ENCODE measurements at regions not wholly inside any gene's neighbourhood (a gene's known extent, or its start where the extent isn't known, plus 50 kb on each side); places are given as distances from the start of the nearest gene placed in this dataset.

GRCh38 chr3:164365242-164365641 lies 713.1 kb downstream of the SI start:
- ChIA-PET RAD21 (ENCODE audit: low non-redundant PET in 1 of 2, low total read pairs in 2 of 2, uncharacterized antibody in 2 of 2, unreplicated experiment in 2 of 2) (no interaction called here), CTCF (no interaction called here), POLR2A (no interaction called here)
- Histone ChIP-seq H3K36me3 (ENCODE audit: control insufficient read depth in 1 of 2, insufficient read depth in 2 of 2, low read length in 2 of 2) (no peaks in the 10 kb centered on the region), H4K20me1 (ENCODE audit: insufficient read depth) (no peaks in the 10 kb centered on the region), H3K27ac (ENCODE audit: low read depth, low read length) (no peak overlapping the region), H3K9me3 (ENCODE audit: control insufficient read depth in 1 of 2, insufficient read depth in 1 of 2, low read depth in 1 of 2, low read length in 2 of 2) (no peaks in the 10 kb centered on the region), H3K4me2 (ENCODE audit: low read length) (no peak overlapping the region), H3K9me2 (ENCODE audit: insufficient read depth) (no peaks in the 10 kb centered on the region), H3K4me3 (replicated peaks in 1 of 2; ENCODE audit: low read depth in 1 of 2, low read length in 2 of 2) (no peak overlapping the region), H3K79me2 (ENCODE audit: insufficient read depth, low read length) (no peaks in the 10 kb centered on the region), H2AFZ (ENCODE audit: low read depth, low read length, poor library complexity, severe bottlenecking) (no peak overlapping the region), H3K27me3 (ENCODE audit: insufficient read depth, low read length) (no peaks in the 10 kb centered on the region), H3K4me1 (ENCODE audit: control insufficient read depth in 1 of 2, insufficient read depth in 2 of 2, low read length in 2 of 2) (no peaks in the 10 kb centered on the region), H3K9ac (ENCODE audit: low read length) (no peak overlapping the region)
- TF ChIP-seq REST (IDR thresholded peaks at IDR 0.05; ENCODE audit: low read depth) (no peak), EZH2 (IDR thresholded peaks at IDR 0.05) (no peak), EGR1 (IDR thresholded peaks at IDR 0.05; ENCODE audit: low read depth) (no peak), JUND (IDR thresholded peaks at IDR 0.05) (no peak), ZFX (IDR thresholded peaks at IDR 0.05) (no peak), SRF (IDR thresholded peaks at IDR 0.05; ENCODE audit: low read depth) (no peak), RAD21 (IDR thresholded peaks at IDR 0.05; ENCODE audit: low read depth) (no peak), SP1 (IDR thresholded peaks at IDR 0.05; ENCODE audit: low read depth) (no peak), POLR2A (IDR thresholded peaks at IDR 0.05; ENCODE audit: borderline replicate concordance, extremely low read depth, insufficient read depth, insufficient read length) (no peak), SIN3A (IDR thresholded peaks at IDR 0.05; ENCODE audit: low read depth) (no peak), CEBPB (IDR thresholded peaks at IDR 0.05; ENCODE audit: low read depth) (no peak), MAX (IDR thresholded peaks at IDR 0.05) (no peak), YY1 (IDR thresholded peaks at IDR 0.05; ENCODE audit: extremely low read depth, insufficient replicate concordance, low read depth, low read length) (no peak), ZNF274 (IDR thresholded peaks at IDR 0.05; ENCODE audit: low read depth, low read length) (no peak), FOSL1 (IDR thresholded peaks at IDR 0.05; ENCODE audit: low read depth) (no peak), TCF7L2 (IDR thresholded peaks at IDR 0.05; ENCODE audit: borderline replicate concordance, extremely low read depth, insufficient read depth, insufficient read length) (no peak), ZBTB33 (IDR thresholded peaks at IDR 0.05; ENCODE audit: extremely low read depth, insufficient replicate concordance, low read length) (no peak), CBX3 (IDR thresholded peaks at IDR 0.05; ENCODE audit: low read depth) (no peak), POLR2AphosphoS5 (IDR thresholded peaks at IDR 0.05; ENCODE audit: low read depth, low read length) (no peak)
- TF ChIP-seq, protein P1, sequence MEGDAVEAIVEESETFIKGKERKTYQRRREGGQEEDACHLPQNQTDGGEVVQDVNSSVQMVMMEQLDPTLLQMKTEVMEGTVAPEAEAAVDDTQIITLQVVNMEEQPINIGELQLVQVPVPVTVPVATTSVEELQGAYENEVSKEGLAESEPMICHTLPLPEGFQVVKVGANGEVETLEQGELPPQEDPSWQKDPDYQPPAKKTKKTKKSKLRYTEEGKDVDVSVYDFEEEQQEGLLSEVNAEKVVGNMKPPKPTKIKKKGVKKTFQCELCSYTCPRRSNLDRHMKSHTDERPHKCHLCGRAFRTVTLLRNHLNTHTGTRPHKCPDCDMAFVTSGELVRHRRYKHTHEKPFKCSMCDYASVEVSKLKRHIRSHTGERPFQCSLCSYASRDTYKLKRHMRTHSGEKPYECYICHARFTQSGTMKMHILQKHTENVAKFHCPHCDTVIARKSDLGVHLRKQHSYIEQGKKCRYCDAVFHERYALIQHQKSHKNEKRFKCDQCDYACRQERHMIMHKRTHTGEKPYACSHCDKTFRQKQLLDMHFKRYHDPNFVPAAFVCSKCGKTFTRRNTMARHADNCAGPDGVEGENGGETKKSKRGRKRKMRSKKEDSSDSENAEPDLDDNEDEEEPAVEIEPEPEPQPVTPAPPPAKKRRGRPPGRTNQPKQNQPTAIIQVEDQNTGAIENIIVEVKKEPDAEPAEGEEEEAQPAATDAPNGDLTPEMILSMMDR (IDR thresholded peaks at IDR 0.05 in 2 of 3, conservative IDR thresholded peaks at IDR 0.05 in 1 of 3; ENCODE audit: borderline replicate concordance in 1 of 3, insufficient read depth in 1 of 3, low read depth in 2 of 3, low read length in 2 of 3) = no peak
- ATAC-seq (no peak), DNase-seq (ENCODE audit: low read depth, low spot score) (no peak)
- intact Hi-C loops (cut with micrococcal nuclease) = no loop called here
- BruUV-seq (replicated peaks) = no TSS peak

All from HCT116 (cell line).